NCI-H2171 (cell line): ENCODE measurements at regions not wholly inside any gene's neighbourhood (a gene's known extent, or its start where the extent isn't known, plus 50 kb on each side); places are given as distances from the start of the nearest gene placed in this dataset.
"Not testable (repeated sequence)": the region's sequence is repeated elsewhere in the genome, so short reads cannot be mapped to it uniquely, and the experiment has no call there.

Source experiments
- DNase-seq: peaks from one replicate; lab custom pipeline; 2025; lab: John Stamatoyannopoulos, UW

- no peak for DNase-seq
Observed at GRCh38 chr21:32884062-32884461, 112.5 kb upstream of the PAXBP1 start.

GRCh38 chr21:32886339-32886738 lies 114.8 kb upstream of the PAXBP1 start:
- no peak for DNase-seq

GRCh38 chr21:32887026-32887425 lies 115.5 kb upstream of the PAXBP1 start:
- no peak for DNase-seq

- DNase-seq = no peak
Observed at GRCh38 chr21:32888971-32889370, 117.4 kb upstream of the PAXBP1 start.

- DNase-seq = no peak
Observed at GRCh38 chr21:32889596-32889995, 118.0 kb upstream of the PAXBP1 start.

- no peak for DNase-seq
Observed at GRCh38 chr21:32894321-32894720, 122.8 kb upstream of the PAXBP1 start.

- DNase-seq = no peak
Observed at GRCh38 chr21:32900814-32901213, 124.9 kb upstream of the OLIG2 start.

GRCh38 chr21:32907521-32907920 lies 118.2 kb upstream of the OLIG2 start:
- DNase-seq = no peak

GRCh38 chr21:32908534-32908933 lies 117.2 kb upstream of the OLIG2 start:
- DNase-seq = no peak

- no peak for DNase-seq
Observed at GRCh38 chr21:32909393-32909792, 116.3 kb upstream of the OLIG2 start.

- no peak for DNase-seq
Observed at GRCh38 chr21:32914424-32915039, 111.2 kb upstream of the OLIG2 start.

GRCh38 chr21:32915099-32915498 lies 110.6 kb upstream of the OLIG2 start:
- no peak for DNase-seq

- no peak for DNase-seq
Observed at GRCh38 chr21:32916088-32916487, 109.6 kb upstream of the OLIG2 start.

- DNase-seq = no peak
Observed at GRCh38 chr21:32916522-32917099, 109.1 kb upstream of the OLIG2 start.

- DNase-seq = no peak
Observed at GRCh38 chr21:32917362-32918135, 108.2 kb upstream of the OLIG2 start.

- DNase-seq = peak; percentile 66
Observed at GRCh38 chr21:32918478-32919120, 107.1 kb upstream of the OLIG2 start.

- no peak for DNase-seq
Observed at GRCh38 chr21:32920474-32920873, 105.3 kb upstream of the OLIG2 start.

- DNase-seq = no peak
Observed at GRCh38 chr21:32921632-32922230, 104.0 kb upstream of the OLIG2 start.

- no peak for DNase-seq
Observed at GRCh38 chr21:32925098-32925497, 100.6 kb upstream of the OLIG2 start.

- DNase-seq = no peak
Observed at GRCh38 chr21:32929633-32930038, 96.1 kb upstream of the OLIG2 start.

- DNase-seq = peak; percentile 6
Observed at GRCh38 chr21:32930673-32931072, 95.1 kb upstream of the OLIG2 start.

- DNase-seq = not testable (repeated sequence)
Observed at GRCh38 chr21:32934068-32934467, 91.7 kb upstream of the OLIG2 start.
